Testis (tissue), 2 donors: ENCODE measurements at regions not wholly inside any gene's neighbourhood (a gene's known extent, or its start where the extent isn't known, plus 50 kb on each side); places are given as distances from the start of the nearest gene placed in this dataset.

Experiments used
- CTCF ChIP-seq, 3 experiments: fragments of 450-650 bp in 2 of 3; fragments of 200-600 bp in 1 of 3; sonication (generic) in 1 of 3; IDR thresholded peaks; one replicate each; pipeline ENCODE4 v1.5.1; 2016 to 2019; ENCODE audit warnings: antibody characterized with exemption in 3 of 3, mild to moderate bottlenecking in 2 of 3, moderate library complexity in 1 of 3
- POLR2A ChIP-seq: fragments of 450-650 bp; IDR thresholded peaks from one replicate; pipeline ENCODE4 v1.6.1; 2017; ENCODE audit warnings: antibody characterized with exemption, mild to moderate bottlenecking, moderate library complexity

GRCh38 chr11:95684170-95684569 is 105.4 kb downstream of the FAM76B start:
- TF ChIP-seq CTCF (IDR thresholded peaks at IDR 0.05), result no peak
- no peak for TF ChIP-seq POLR2A
